ENCODE measurements at regions not wholly inside any gene's neighbourhood (a gene's known extent, or its start where the extent isn't known, plus 50 kb on each side); places are given as distances from the start of the nearest gene placed in this dataset.

- no peak for DNase-seq (ENCODE audit: low read depth)
Observed at GRCh38 chr5:53825926-53826325, 265.5 kb downstream of the NDUFS4 start.

DNA sequence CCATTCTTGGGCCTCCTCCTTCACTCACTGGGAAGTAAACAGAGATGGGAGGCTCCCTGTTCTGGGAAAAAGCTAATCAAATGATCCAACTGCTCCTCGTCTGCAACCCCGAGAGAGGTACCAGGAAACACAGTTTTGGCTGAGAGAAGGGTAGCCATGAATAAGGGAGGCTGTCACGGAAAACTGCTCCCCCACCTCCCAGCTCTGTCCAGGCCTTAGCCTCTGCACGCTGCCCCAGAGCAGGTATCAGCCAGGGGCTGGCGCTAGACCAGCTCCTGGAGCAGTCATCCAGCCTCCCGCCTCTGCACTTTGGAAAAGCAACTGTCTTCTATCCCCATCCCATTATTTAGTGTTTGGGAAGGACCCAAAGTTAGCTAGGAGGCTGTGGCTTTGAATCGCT, 266.1 kb downstream of the NDUFS4 start:
- no peak for DNase-seq (ENCODE audit: low read depth)

- no peak for DNase-seq (ENCODE audit: low read depth)
Observed at GRCh38 chr5:53827211-53827651, 266.8 kb downstream of the NDUFS4 start.

DNA sequence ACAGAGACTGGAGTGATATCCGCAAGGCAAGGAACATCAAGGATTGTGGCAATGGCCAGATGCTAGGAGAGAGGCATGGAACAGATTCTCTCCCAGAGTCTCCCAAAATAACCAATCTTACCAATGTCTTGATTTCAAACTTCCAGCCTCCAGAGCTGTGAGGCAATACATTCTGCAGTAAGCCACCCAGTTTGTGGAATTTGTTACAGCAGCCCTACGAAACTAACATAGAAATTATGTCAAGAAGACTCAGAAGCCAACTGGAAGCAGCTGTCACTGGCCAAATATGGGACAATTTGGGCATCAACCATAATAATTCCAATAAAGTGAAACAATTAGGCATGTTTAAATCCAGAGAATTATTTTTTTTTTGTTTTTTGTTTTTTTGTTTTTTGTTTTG, 271.1 kb downstream of the NDUFS4 start:
- DNase-seq (ENCODE audit: low read depth): no peak

All from M059J (cell line).